GM19397 (cell line): ENCODE measurements at regions not wholly inside any gene's neighbourhood (a gene's known extent, or its start where the extent isn't known, plus 50 kb on each side); places are given as distances from the start of the nearest gene placed in this dataset.

Experiments
- ATAC-seq: cut with Tn5 transposase; IDR thresholded peaks from one replicate; pipeline ENCODE4 v1.9.1; 2021; ENCODE audit warnings: mild to moderate bottlenecking, moderate library complexity; ENCODE audit not compliant: unreplicated experiment

DNA sequence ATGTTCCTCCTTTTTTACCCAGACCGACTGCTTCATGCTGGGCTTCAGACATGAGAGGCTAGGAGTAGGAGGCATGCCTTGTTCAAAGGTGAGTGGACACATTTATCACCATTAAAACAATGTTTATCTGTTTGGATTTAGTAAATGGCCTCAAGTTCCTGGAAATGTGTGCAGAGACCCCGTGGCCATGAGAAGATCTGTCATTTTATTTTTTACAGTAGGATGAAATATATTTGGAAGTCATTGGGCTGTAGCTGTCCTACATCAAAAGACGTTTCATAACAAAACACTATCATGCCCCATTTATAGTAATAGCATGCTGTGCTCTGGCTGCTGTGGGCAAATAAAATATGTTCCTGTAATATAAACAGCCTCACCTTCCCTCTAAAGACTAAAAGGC is 403.9 kb upstream of the TNP1 start:
- no peak for ATAC-seq

DNA sequence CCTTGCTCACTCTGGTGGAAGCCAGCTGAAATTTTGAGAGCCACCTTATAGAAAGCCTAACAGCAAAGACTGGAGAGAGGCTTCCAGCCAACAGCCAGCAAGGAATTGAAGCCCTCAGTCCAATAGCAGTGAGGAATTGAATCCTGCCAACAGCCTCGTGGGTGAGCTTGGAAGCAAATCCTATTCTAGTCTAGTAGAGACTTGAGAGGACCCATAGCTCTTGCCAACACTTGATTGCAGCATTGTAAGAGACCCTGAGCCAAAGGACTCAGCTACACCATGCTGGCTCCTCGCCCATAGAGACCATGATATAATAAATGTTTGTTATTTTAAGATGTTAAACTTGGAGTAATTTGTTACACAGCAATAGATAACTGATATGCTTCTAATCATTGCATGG is 403.0 kb upstream of the TNP1 start:
- ATAC-seq: no peak

DNA sequence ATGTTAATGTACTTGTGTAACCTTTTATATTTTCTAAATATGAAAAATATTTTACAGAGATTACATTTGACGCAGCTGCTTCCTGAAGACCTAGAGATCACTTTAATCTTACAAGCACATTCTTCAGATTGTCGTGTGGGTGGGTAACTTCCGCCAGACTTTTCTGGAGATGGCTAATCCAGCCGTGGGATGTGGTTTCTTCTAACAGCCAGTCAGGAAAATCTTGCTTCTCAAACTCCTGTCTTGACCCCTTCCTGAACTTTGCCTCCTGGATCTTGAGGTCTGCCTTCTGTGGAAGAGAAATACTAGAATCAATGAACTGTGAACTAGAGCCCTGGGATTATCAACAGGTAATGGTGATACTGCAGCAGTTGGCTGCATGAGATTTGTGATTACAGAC is 401.6 kb upstream of the TNP1 start:
- no peak for ATAC-seq

DNA sequence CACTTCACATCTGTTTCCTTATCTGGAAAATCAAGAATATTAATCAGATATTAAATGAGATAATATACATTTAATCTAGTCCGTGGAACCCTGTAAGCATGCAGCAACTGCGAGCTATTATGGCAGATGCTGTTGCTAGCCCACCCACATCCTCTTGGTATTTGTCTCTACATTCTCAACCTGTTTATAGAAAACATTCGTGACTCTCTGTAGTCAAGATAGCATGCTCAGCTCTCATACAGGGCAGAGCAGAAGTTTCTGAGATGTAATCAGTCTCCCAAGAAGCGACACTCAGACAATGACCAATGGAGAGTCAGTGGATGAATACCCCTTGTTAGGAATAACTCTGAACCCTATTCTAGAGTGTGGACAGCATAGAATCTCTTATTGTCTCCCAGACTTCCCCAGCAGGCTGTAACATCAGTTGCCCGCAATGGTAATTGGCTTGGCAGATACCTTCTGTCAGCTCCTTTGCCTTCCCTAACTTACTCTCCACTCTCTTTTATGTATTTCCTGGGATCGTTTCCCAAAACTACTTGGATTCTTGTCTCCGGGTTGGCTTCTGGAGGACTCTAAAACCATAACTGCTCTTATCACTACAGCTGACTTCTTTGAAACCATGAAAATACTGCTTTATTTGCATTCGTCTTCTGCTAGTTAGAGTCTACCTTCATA is 400.7 kb upstream of the TNP1 start:
- no peak for ATAC-seq

GRCh38 chr2:217258170-217258569 is 398.3 kb upstream of the TNP1 start:
- ATAC-seq: no peak

- no peak for ATAC-seq
These were observed 396.4 kb upstream of the TNP1 start for GRCh38 chr2:217256251-217256650.

DNA sequence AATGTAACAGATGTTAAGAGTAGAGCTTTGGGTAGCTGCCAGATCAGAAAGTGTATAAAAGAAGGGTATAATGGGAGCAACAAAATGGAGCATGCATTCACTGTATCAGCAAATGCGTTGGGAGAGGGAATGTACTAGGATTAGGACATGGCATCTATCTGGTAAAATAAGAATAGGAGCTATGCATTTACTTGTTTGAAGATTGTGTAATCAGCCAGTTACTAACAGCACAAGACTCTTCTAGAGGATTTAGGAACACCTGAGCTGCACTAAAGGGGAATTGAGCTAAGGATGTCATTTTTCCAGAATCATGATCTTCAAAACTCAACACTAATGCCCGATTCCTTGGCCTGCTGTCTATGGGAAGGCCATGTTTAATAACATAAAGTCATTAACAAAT is 394.2 kb upstream of the TNP1 start:
- ATAC-seq: no peak

DNA sequence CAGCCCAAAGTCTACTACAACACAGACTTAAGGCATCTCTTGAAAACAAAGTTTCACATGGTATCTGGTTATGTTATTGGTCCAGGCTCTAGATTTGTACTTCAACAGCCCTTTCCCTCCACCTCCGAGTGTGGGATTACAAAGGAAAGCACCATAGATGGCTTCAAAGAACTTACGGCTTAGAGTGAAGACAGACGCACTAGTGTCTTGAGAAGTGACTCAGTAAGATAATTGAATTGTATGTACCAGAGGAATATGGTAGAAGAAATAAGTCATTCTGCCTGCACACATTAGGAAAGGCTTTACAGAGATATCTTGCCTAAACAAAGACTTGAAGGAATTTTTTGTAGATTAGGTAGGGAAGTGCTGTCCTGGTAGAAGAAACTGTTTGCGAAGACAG is 392.3 kb upstream of the TNP1 start:
- ATAC-seq: no peak

GRCh38 chr2:217250013-217250524 is 390.2 kb upstream of the TNP1 start:
- no peak for ATAC-seq

- ATAC-seq: no peak
These were observed 389.5 kb upstream of the TNP1 start for GRCh38 chr2:217249121-217250012.

DNA sequence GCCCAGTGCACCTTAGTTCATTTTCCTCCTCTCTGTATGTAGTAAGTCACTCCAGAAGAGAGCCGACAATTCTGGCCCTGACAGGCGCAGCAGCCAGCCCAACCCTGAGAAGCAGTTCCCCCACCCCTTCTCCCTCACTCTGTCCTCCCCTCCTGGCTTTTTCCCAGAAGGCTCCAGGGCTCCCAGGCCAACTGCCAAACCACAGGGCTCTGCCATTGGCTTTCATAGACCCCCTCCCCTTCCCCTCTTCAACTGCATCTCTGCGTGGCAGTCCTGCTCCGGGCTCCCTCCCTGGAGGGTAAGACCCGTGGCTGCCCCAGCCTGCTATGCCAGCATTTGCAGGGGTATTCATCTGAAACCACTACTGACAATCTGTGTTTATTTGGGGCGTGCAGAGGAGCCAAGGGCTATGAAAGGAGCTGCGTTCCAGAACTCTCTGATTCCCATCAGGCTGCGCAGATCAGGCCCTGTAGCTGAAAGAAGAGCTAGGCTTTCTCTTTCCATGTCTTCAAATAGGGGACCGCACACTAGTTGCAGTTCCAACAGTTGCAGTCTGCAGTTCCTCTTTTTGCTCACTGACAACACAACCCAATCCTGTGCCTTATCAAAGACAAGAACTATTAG is 388.6 kb upstream of the TNP1 start:
- ATAC-seq: peak; percentile 88

- no peak for ATAC-seq
These were observed 387.6 kb upstream of the TNP1 start for GRCh38 chr2:217247476-217247875.

DNA sequence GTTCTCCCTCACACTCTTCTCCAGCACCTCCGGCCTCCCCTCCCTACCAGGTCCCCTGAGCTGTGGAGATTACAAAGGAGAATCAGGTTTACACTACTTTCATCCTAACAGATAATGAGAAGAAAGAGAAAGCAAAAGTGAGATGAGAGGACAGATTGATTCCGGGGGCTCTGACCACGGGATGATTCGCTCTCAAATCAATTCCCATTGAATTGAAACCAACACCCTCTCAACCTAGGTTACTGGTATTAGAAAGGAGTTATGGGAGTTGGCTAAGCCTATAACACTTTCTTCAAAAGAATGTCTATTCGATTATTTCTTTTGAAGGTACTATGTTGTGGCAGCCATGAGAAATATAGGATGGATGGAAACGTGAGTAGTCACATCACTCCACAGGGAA is 386.2 kb upstream of the TNP1 start:
- ATAC-seq: no peak

DNA sequence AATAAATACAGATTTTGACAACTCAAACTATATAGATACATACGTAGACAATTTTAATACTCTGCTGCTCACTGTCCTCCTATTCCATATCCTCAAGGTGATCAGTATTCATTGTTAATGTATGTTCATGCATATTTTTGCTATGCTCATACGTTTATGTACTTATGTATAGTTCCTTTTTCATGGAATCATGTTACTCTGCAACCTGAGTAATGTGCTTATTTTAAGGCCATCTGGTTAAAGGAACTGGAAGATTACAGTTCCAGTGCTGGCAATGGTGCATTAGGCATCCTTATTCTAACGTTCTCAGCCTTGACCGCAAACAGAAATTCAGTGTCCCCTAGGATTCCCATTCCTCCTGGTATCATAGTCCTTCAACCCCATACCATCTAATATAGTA is 385.0 kb upstream of the TNP1 start:
- ATAC-seq: no peak

- ATAC-seq: no peak
These were observed 383.1 kb upstream of the TNP1 start for GRCh38 chr2:217242947-217243346.

GRCh38 chr2:217231724-217232123 is 371.9 kb upstream of the TNP1 start:
- no peak for ATAC-seq

DNA sequence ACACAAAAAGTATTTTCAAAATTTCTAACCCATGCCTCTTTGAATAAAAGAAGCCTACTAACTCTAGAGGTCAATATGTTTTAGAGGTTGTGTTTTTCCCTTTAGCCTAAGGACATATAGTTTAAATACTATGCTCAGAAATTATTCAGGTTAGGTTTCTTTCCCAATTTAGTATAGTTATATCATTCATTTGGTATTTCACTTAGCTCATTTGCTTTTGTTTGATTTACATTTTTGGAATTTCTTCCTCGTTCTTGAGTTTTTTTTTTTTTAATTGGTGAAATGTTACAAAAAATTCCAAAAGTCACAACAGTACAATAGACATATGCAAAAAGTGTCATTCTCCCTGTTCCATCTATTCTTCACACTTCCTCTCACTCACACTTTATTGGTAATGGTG is 371.3 kb upstream of the TNP1 start:
- ATAC-seq: no peak

DNA sequence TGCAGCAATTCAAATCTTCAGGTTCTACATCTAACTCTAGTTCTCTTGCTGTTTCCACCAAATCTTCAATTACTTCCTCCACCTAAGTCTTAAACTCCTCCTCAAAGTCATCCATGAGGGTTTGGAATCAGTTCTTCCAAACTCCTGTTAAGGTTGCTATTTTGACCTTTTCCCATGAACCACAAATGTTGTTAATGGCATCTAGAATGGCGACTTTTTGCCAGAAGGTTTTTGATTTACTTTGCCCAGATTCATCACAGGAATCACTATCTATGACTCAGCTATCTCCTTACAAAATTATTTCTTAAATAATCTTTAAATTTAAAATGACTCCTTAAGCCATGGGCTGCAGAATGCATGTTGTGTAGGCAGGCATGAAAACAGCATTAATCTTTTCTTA is 368.9 kb upstream of the TNP1 start:
- ATAC-seq: no peak

DNA sequence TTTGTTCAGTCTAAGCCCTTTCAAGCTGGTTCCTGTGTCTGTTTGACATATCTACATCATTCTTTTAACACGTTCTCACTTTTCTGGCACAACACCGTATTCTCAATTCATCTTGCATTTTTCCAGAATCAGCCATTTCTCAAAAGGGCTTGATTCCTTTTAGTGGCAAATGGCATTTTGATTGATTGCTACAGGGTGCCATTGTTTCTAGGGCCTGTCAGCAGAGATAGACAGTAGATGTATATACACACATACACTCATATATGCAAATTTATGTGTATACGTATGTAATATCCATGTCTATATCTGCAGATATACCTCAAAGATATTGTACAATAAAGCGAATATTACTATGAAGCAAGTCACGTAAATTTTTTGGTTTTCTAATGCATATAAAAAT is 367.9 kb upstream of the TNP1 start:
- ATAC-seq: no peak

DNA sequence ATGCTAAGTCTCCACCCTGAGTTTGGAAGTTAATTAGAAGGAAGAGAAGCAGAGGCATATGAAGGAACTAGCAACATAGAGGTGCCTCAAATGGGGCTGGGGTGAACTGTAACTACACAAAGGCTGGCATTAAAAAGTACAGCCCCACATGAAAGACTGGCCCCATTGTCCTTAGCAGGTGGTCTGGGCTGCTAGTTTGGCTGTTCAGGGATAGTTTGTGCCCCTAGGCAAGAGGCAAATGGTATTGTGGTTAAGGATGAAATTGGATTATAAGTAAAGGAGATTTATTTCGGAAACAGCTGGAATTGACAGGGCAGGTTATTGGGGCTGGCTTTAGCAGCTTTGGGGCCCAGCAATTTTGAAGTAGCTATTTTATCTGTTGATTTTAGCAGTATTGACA is 365.7 kb upstream of the TNP1 start:
- ATAC-seq: no peak

DNA sequence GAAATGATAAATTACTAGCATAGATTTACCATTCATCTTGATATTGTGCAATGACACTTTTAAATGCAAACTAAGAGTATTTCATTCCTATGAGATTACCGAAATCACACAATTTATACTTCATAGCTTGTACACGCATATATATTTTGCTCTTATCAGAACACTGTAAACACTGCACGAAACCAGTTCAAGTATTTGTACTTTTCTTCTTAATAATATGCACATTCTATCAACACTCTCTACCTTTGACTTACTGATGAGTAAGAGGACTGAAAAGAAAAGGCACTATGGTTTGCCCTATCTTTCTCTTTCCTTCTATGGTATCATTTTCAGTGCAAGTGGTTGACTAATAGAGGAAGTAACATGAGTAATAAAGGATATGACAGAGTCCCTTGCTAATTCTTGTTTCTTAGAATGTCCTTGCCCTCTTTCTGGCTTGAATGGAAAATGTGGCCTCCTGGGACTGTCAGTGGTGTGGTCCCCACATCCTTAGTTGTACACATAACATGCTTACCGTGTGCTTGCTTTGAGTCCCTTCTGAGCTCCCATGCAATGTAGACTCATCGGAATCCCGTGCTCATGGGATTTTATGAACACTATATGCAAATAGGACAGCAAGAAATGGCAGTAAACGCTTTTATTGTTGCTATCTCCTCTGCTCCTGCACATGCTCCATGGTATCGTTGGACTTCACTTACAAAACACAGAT is 363.5 kb upstream of the TNP1 start:
- peak; percentile 71 for ATAC-seq
